ENCODE measurements at regions not wholly inside any gene's neighbourhood (a gene's known extent, or its start where the extent isn't known, plus 50 kb on each side); places are given as distances from the start of the nearest gene placed in this dataset.
"Not testable (repeated sequence)": the region's sequence is repeated elsewhere in the genome, so short reads cannot be mapped to it uniquely, and the experiment has no call there.

- no peak for DNase-seq (ENCODE audit: low read depth)
Observed at GRCh38 chr21:23881783-23882182, 1725.5 kb downstream of the MRPL39 start.

- DNase-seq (ENCODE audit: low read depth) = no peak
Observed at GRCh38 chr21:23876925-23877558, 1730.2 kb downstream of the MRPL39 start.

- DNase-seq (ENCODE audit: low read depth) = no peak
Observed at GRCh38 chr21:23874271-23874670, 1733.0 kb downstream of the MRPL39 start.

GRCh38 chr21:23861911-23862504 lies 1745.3 kb downstream of the MRPL39 start:
- no peak for DNase-seq (ENCODE audit: low read depth)

- no peak for DNase-seq (ENCODE audit: low read depth)
Observed at GRCh38 chr21:23858878-23859277, 1748.4 kb downstream of the MRPL39 start.

GRCh38 chr21:23853796-23854379 lies 1753.4 kb downstream of the MRPL39 start:
- DNase-seq (ENCODE audit: low read depth) = no peak

- no peak for DNase-seq (ENCODE audit: low read depth)
Observed at GRCh38 chr21:23837564-23837963, 1769.7 kb downstream of the MRPL39 start.

GRCh38 chr21:23822760-23823159 lies 1784.5 kb downstream of the MRPL39 start:
- DNase-seq (ENCODE audit: low read depth) = no peak

GRCh38 chr21:23817337-23817736 lies 1789.9 kb downstream of the MRPL39 start:
- DNase-seq (ENCODE audit: low read depth) = no peak

GRCh38 chr21:23812485-23812884 lies 1794.8 kb downstream of the MRPL39 start:
- no peak for DNase-seq (ENCODE audit: low read depth)

- DNase-seq (ENCODE audit: low read depth) = no peak
Observed at GRCh38 chr21:23811805-23812204, 1795.5 kb downstream of the MRPL39 start.

- DNase-seq (ENCODE audit: low read depth) = no peak
Observed at GRCh38 chr21:23809573-23809972, 1797.7 kb downstream of the MRPL39 start.

GRCh38 chr21:23806966-23807548 lies 1800.2 kb downstream of the MRPL39 start:
- not testable (repeated sequence) for DNase-seq (ENCODE audit: low read depth)

GRCh38 chr21:23804866-23805265 lies 1802.4 kb downstream of the MRPL39 start:
- no peak for DNase-seq (ENCODE audit: low read depth)

GRCh38 chr21:23801292-23801691 lies 1806.0 kb downstream of the MRPL39 start:
- DNase-seq (ENCODE audit: low read depth) = no peak

- DNase-seq (ENCODE audit: low read depth) = no peak
Observed at GRCh38 chr21:23799376-23799775, 1807.9 kb downstream of the MRPL39 start.

- DNase-seq (ENCODE audit: low read depth) = no peak
Observed at GRCh38 chr21:23792300-23792699, 1815.0 kb downstream of the MRPL39 start.

GRCh38 chr21:23789864-23790263 lies 1817.4 kb downstream of the MRPL39 start:
- DNase-seq (ENCODE audit: low read depth) = no peak

- no peak for DNase-seq (ENCODE audit: low read depth)
Observed at GRCh38 chr21:23780326-23780725, 1827.0 kb downstream of the MRPL39 start.

- no peak for DNase-seq (ENCODE audit: low read depth)
Observed at GRCh38 chr21:23743821-23744220, 1863.5 kb downstream of the MRPL39 start.

GRCh38 chr21:23740463-23740862 lies 1866.8 kb downstream of the MRPL39 start:
- DNase-seq (ENCODE audit: low read depth) = no peak

- DNase-seq (ENCODE audit: low read depth) = no peak
Observed at GRCh38 chr21:23732776-23733175, 1874.5 kb downstream of the MRPL39 start.

GRCh38 chr21:23729331-23729730 lies 1878.0 kb downstream of the MRPL39 start:
- DNase-seq (ENCODE audit: low read depth) = no peak
